Brain microvascular endothelial cell (primary cell): ENCODE measurements at regions not wholly inside any gene's neighbourhood (a gene's known extent, or its start where the extent isn't known, plus 50 kb on each side); places are given as distances from the start of the nearest gene placed in this dataset.

Experiments
- DNase-seq: peaks from one replicate; pipeline ENCODE4 v3.0.0-alpha.2; 2020
- H3K27ac ChIP-seq: fragments of 250-450 bp; sonication (Bioruptor Pico); 2 replicates; pipeline ENCODE4 v1.5.1; 2020; ENCODE audit warnings: mild to moderate bottlenecking, moderate library complexity
- H3K27me3 ChIP-seq: fragments of 250-450 bp; sonication (Bioruptor Pico); replicated peaks from 2 replicates; pipeline ENCODE4 v1.5.1; 2020; ENCODE audit warnings: mild to moderate bottlenecking
- H3K36me3 ChIP-seq: fragments of 250-450 bp; sonication (Bioruptor Pico); replicated peaks from 2 replicates; pipeline ENCODE4 v1.5.1; 2020; ENCODE audit warnings: mild to moderate bottlenecking
- H3K4me3 ChIP-seq: 2 replicates; pipeline ENCODE4 v1.5.1; 2011; ENCODE audit warnings: low read depth, mild to moderate bottlenecking, control low read depth, low read length, moderate library complexity
- in situ Hi-C: cut with HindIII; loops from 2 replicates; pipeline ENCODE4 v1.10.0; 2017; ENCODE audit warnings: low sequenced_read_pairs, low pct_ligation_motif_present
- TF ChIP-seq, protein P1 (sequence below): IDR thresholded peaks from 2 replicates; pipeline ENCODE4 v1.5.1; 2011; ENCODE audit warnings: low read depth, mild to moderate bottlenecking, moderate library complexity, low read length, control low read depth, inconsistent platforms; ENCODE audit errors: missing control alignments

DNA sequence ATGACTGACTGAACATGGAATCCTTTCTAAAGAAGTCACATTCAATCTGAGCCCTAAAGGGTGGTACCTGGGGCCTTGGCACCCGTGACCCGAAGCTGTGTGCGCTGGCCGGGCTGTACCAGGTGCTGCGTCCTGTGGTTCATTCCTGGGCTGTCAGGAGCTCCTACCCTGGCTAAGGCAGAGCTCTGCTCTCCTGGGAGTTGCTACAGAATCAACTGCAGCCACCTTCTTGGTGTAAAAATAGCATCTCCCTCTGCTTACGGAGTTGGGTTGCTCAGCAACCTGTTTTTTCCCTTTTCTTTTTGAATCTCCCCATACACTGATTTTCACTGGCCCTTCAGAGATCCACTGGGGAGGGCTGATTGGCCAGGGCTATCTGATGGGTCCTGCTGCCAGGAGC, 236.6 kb upstream of the PDE10A start:
- Histone ChIP-seq H3K4me3 (no peak overlapping the region), H3K36me3 (no peaks in the 10 kb centered on the region), H3K27ac (no peak overlapping the region), H3K27me3 (no peaks in the 10 kb centered on the region)
- in situ Hi-C loops, result loop anchor here (25.0 kb wide), 1 partner anchor 188 kb away; no protein-coding TSS in a partner anchor
- DNase-seq, result no peak
- TF ChIP-seq, protein P1, sequence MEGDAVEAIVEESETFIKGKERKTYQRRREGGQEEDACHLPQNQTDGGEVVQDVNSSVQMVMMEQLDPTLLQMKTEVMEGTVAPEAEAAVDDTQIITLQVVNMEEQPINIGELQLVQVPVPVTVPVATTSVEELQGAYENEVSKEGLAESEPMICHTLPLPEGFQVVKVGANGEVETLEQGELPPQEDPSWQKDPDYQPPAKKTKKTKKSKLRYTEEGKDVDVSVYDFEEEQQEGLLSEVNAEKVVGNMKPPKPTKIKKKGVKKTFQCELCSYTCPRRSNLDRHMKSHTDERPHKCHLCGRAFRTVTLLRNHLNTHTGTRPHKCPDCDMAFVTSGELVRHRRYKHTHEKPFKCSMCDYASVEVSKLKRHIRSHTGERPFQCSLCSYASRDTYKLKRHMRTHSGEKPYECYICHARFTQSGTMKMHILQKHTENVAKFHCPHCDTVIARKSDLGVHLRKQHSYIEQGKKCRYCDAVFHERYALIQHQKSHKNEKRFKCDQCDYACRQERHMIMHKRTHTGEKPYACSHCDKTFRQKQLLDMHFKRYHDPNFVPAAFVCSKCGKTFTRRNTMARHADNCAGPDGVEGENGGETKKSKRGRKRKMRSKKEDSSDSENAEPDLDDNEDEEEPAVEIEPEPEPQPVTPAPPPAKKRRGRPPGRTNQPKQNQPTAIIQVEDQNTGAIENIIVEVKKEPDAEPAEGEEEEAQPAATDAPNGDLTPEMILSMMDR, result no peak

DNA sequence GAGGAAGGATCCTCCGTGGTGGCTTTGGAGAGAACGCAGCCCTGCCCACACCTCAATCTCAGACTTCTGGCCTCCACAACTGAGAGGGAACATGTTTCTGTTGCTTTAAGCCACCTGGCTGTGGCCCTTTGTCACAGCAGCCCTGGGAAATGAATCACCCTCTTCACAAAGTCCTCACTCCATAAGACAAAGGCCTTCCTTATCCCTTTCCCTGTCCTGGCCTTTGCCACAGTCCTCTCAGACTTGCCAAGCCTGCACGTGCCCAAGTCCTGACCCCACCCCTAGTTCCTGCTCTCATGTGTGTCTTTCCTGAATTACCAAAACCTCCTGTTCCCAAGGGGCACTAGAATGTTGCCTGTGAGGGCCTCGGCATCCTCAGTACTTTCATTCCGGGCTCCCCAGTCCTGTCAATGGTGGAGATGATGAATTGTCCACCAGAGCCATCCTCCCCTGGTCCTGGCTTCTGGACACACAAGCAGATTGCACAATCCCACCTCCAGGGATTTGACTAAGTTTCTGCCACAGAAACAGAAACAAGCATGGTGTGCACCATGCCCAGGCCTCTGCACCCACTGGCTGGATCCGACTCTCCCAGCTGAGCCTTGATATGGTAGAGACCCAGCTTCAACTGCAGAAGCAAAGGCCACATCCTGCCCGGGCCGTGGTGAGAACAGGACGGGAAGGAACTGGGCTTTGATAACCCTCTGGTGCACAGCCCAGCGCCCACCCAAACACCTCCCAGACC, 232.6 kb upstream of the PDE10A start:
- TF ChIP-seq, protein P1, result peak; percentile 13
- Histone ChIP-seq H3K27me3 (no peaks in the 10 kb centered on the region), H3K36me3 (no peaks in the 10 kb centered on the region), H3K4me3 (no peak overlapping the region), H3K27ac (no peak overlapping the region)
- DNase-seq, result no peak
- in situ Hi-C loops, result loop anchor here (25.0 kb wide), 1 partner anchor 192 kb away; no protein-coding TSS in a partner anchor

DNA sequence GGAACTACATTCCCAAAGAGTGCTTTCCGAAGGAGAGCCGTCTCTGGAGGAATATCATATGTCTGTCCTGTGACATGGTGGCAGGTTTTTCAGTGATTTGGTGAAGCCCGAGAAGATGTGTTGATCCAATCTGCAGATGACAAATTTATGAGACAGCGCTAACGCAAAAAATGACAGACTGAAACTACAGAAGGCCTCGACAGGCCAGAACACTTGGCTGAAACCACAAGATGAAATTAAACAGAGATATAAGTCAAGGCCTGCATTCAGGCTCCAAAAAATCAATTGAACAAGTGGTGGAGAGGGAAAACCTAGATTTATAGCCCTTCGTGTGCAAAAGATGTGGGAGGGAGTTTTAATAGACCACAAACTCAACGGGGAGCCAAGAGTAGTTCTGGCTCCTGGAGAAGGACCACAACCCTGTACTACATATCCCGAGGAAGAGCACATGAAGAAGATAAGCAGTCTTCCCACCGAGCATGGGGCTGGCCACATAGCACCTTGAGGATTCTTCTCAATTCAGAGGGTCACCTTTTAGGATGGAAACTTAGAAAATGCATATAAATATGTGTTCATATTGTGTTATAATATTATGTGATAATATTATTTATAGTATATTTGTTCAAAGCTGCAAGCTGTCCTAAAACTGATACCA, 231.3 kb upstream of the PDE10A start:
- Histone ChIP-seq H3K27me3 (no peaks in the 10 kb centered on the region), H3K4me3 (no peak overlapping the region), H3K27ac (no peak overlapping the region), H3K36me3 (no peaks in the 10 kb centered on the region)
- in situ Hi-C loops, result loop anchor here (25.0 kb wide), 1 partner anchor 193 kb away; no protein-coding TSS in a partner anchor
- no peak for DNase-seq
- TF ChIP-seq, protein P1, result no peak

DNA sequence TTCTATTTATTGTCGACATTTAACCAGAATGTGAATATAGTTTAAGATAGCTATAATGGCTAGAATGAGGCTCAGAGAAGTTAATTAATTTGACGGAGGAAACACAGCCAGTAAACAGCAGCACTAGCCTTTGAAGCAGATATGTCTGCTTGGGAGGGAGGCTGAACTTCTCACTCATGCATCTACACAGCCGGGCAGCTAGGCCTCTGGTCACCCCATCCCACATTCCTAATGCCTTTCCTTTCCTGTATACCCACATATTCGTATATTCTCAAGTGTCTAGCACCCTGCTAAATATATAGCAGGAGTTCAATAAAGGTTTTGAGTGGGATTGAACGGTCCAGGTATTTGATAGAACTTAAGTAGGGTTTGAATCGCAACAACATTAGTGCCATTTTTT, 230.4 kb upstream of the PDE10A start:
- no peak for DNase-seq
- H3K27ac ChIP-seq, result no peak overlapping the region
- in situ Hi-C loops, result loop anchor here (25.0 kb wide), 1 partner anchor 194 kb away; no protein-coding TSS in a partner anchor
- no peaks in the 10 kb centered on the region for H3K27me3 ChIP-seq
- H3K36me3 ChIP-seq, result no peaks in the 10 kb centered on the region
- no peak overlapping the region for H3K4me3 ChIP-seq
- TF ChIP-seq, protein P1, result no peak

DNA sequence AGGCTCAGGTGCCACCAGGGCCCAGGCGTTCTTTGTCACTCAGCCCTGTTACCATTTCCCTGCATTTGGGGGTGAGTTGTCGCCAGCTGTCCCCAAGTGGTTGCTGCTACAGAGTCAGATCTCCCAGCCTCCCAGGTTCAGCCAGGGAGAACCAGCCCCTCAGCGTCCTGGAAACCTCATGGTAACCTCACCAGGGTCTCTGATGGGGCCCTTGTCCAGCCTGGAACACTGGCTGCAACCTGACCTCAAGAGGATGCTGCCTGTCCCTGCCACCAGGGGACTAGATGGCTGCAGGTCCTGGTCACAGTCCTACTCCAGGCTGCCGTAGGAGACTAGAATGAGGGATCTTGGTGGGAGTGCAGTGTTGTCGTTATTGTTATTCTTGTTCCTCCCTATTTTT, 228.3 kb upstream of the PDE10A start:
- Histone ChIP-seq H3K36me3 (no peaks in the 10 kb centered on the region), H3K4me3 (no peak overlapping the region), H3K27me3 (no peaks in the 10 kb centered on the region), H3K27ac (no peak overlapping the region)
- in situ Hi-C loops, result loop anchor here (25.0 kb wide), 1 partner anchor 196 kb away; no protein-coding TSS in a partner anchor
- TF ChIP-seq, protein P1, result peak; percentile 36
- DNase-seq, result no peak
